ENCODE measurements at regions not wholly inside any gene's neighbourhood (a gene's known extent, or its start where the extent isn't known, plus 50 kb on each side); places are given as distances from the start of the nearest gene placed in this dataset.

- TF ChIP-seq REST (IDR thresholded peaks at IDR 0.05; ENCODE audit: insufficient read depth in 1 of 2, low read depth in 2 of 2, low read length in 1 of 2) (no peak), CTCF (IDR thresholded peaks at IDR 0.05) (no peak), POLR2AphosphoS5 (IDR thresholded peaks at IDR 0.05; ENCODE audit: low read depth, low read length) (no peak), SIN3A (IDR thresholded peaks at IDR 0.05; ENCODE audit: borderline replicate concordance, insufficient read depth, low read depth, low read length) (no peak), TCF7L2 (IDR thresholded peaks at IDR 0.05; ENCODE audit: low read depth, low read length) (no peak)
Observed at GRCh38 chr3:190716961-190717360, 145.5 kb downstream of the GMNC start.

Measured in Panc1 (cell line).